ENCODE measurements at regions not wholly inside any gene's neighbourhood (a gene's known extent, or its start where the extent isn't known, plus 50 kb on each side); places are given as distances from the start of the nearest gene placed in this dataset.

DNA sequence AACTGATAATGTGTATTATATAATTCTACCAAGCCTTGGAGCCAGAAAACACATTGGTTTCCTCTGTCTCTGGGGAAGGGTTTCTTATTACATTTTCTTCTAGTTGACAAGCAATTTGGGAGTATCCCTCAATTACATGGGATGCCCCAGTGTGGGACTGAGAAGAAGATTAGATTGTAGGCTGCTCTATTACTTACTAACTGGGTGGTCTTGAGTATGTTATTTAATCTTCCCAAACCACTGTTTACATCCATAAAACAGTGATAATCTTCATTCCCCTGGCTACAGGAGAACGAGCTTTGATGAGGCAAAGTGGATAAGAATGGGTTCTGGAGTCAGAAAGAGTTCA, 105.8 kb downstream of the TSEN15 start:
- Histone ChIP-seq H3K36me3 (ENCODE audit: control insufficient read depth, insufficient read depth, low read length) (no peaks in the 10 kb centered on the region), H3K9me3 (ENCODE audit: control insufficient read depth, insufficient read depth, low read depth, low read length) (no peaks in the 10 kb centered on the region), H3K27me3 (ENCODE audit: control insufficient read depth, insufficient read depth, low read length) (no peaks in the 10 kb centered on the region), H3K4me3 (replicated peaks in 1 of 4; ENCODE audit: control extremely low read depth in 1 of 4, insufficient read depth in 1 of 4, low read depth in 3 of 4, low read length in 4 of 4) (no peak overlapping the region), H2AFZ (ENCODE audit: low read length) (no peak overlapping the region), H4K20me1 (ENCODE audit: control insufficient read depth, extremely low read depth, insufficient read depth, low read length) (no peaks in the 10 kb centered on the region), H3K79me2 (ENCODE audit: control insufficient read depth, insufficient read depth, low read length) (no peaks in the 10 kb centered on the region), H3K27ac (ENCODE audit: insufficient read depth, low read length) (no peak overlapping the region), H3K9ac (ENCODE audit: insufficient read depth, low read length) (no peak overlapping the region), H3K4me2 (ENCODE audit: extremely low read depth, insufficient read depth, low read length) (no peak overlapping the region), H3K4me1 (ENCODE audit: control insufficient read depth, extremely low read depth, insufficient read depth, low read length) (peaks cover 18% of the 10 kb centered on the region)
- DNase-seq (ENCODE audit: low read depth in 2 of 2), result no peak
- TF ChIP-seq EZH2 (IDR thresholded peaks at IDR 0.05; ENCODE audit: low read length, missing control alignments), result no peak
- TF ChIP-seq, protein P1, sequence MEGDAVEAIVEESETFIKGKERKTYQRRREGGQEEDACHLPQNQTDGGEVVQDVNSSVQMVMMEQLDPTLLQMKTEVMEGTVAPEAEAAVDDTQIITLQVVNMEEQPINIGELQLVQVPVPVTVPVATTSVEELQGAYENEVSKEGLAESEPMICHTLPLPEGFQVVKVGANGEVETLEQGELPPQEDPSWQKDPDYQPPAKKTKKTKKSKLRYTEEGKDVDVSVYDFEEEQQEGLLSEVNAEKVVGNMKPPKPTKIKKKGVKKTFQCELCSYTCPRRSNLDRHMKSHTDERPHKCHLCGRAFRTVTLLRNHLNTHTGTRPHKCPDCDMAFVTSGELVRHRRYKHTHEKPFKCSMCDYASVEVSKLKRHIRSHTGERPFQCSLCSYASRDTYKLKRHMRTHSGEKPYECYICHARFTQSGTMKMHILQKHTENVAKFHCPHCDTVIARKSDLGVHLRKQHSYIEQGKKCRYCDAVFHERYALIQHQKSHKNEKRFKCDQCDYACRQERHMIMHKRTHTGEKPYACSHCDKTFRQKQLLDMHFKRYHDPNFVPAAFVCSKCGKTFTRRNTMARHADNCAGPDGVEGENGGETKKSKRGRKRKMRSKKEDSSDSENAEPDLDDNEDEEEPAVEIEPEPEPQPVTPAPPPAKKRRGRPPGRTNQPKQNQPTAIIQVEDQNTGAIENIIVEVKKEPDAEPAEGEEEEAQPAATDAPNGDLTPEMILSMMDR (conservative IDR thresholded peaks at IDR 0.05 in 1 of 2, IDR thresholded peaks at IDR 0.05 in 1 of 2; ENCODE audit: low read depth in 1 of 2, low read length in 2 of 2), result no peak

DNA sequence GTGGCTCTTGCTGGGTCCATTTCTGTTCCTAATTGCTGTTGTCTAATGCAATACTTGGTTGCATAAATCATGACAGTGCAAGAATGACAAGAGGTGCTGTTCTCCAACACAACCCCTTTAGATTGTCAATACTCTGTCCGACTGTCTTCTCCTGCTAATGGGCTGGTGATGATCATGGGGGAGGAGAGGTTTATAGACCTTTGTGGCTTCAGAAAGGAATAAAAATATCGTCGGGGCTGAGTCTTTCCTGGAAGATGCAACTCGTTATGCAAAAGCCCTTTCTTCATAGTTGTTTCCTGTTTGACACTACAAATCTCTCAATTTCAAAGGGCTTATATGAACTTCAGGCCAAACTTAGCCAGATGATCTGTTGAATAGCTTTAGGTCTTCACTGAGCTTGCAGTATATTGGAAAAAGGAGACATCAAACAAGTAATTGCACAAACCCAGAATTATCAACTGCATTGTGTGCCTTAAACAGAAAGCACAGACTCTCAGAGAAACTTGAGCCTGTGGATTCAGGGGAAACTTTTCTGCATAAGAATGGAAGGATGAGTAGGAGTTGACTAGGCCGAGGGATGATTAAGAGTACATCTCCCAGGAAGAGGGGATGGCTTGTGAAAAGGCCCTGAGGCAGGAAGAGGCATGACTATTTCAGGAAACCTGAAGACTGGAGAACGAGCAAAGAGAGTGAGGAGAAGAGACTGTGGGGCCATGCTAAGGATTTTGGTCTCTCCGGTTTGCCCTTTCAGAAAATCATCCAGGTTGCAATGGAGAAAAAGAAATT, 107.6 kb downstream of the TSEN15 start:
- no peak overlapping the region for H2AFZ ChIP-seq (ENCODE audit: low read length)
- H3K4me3 ChIP-seq (replicated peaks in 1 of 4; ENCODE audit: control extremely low read depth in 1 of 4, insufficient read depth in 1 of 4, low read depth in 3 of 4, low read length in 4 of 4), result no peak overlapping the region
- H3K4me2 ChIP-seq (ENCODE audit: extremely low read depth, insufficient read depth, low read length), result no peak overlapping the region
- no peak overlapping the region for H3K27ac ChIP-seq (ENCODE audit: insufficient read depth, low read length)
- H3K9ac ChIP-seq (ENCODE audit: insufficient read depth, low read length), result no peak overlapping the region
- H3K4me1 ChIP-seq (ENCODE audit: control insufficient read depth, extremely low read depth, insufficient read depth, low read length), result peaks cover 15% of the 10 kb centered on the region
- TF ChIP-seq, protein P1 (conservative IDR thresholded peaks at IDR 0.05 in 1 of 2, IDR thresholded peaks at IDR 0.05 in 1 of 2; ENCODE audit: low read depth in 1 of 2, low read length in 2 of 2), result no peak
- TF ChIP-seq EZH2 (IDR thresholded peaks at IDR 0.05; ENCODE audit: low read length, missing control alignments), result no peak
- H3K9me3 ChIP-seq (ENCODE audit: control insufficient read depth, insufficient read depth, low read depth, low read length), result no peaks in the 10 kb centered on the region
- no peak for DNase-seq (ENCODE audit: low read depth in 2 of 2)
- no peaks in the 10 kb centered on the region for H3K79me2 ChIP-seq (ENCODE audit: control insufficient read depth, insufficient read depth, low read length)
- no peaks in the 10 kb centered on the region for H3K36me3 ChIP-seq (ENCODE audit: control insufficient read depth, insufficient read depth, low read length)
- H4K20me1 ChIP-seq (ENCODE audit: control insufficient read depth, extremely low read depth, insufficient read depth, low read length), result no peaks in the 10 kb centered on the region
- no peaks in the 10 kb centered on the region for H3K27me3 ChIP-seq (ENCODE audit: control insufficient read depth, insufficient read depth, low read length)

DNA sequence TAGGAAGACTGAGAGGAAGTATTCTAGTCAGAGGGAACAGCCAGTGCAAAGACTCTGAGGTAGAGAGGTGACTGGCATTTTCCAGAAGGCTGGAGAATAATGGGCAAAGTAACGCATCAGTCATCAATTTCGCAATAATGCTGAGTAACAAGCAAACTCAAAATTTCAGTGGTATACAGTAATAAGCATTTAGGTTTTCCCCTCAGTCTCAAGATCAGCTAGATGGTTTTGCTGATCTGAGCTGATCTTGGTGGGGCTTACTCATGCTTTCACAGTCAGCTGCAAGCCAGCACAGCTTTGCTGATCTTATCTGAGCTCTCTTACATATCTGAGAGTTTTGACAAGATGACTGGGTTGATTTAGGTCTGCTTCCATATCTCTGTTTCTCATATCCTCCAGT, 108.7 kb downstream of the TSEN15 start:
- Histone ChIP-seq H3K36me3 (ENCODE audit: control insufficient read depth, insufficient read depth, low read length) (no peaks in the 10 kb centered on the region), H3K27me3 (ENCODE audit: control insufficient read depth, insufficient read depth, low read length) (no peaks in the 10 kb centered on the region), H3K4me3 (replicated peaks in 1 of 4; ENCODE audit: control extremely low read depth in 1 of 4, insufficient read depth in 1 of 4, low read depth in 3 of 4, low read length in 4 of 4) (no peak overlapping the region), H4K20me1 (ENCODE audit: control insufficient read depth, extremely low read depth, insufficient read depth, low read length) (no peaks in the 10 kb centered on the region), H3K27ac (ENCODE audit: insufficient read depth, low read length) (peak overlapping the region; percentile 56), H3K9ac (ENCODE audit: insufficient read depth, low read length) (no peak overlapping the region), H3K79me2 (ENCODE audit: control insufficient read depth, insufficient read depth, low read length) (no peaks in the 10 kb centered on the region), H3K4me1 (ENCODE audit: control insufficient read depth, extremely low read depth, insufficient read depth, low read length) (peaks cover 21% of the 10 kb centered on the region), H3K4me2 (ENCODE audit: extremely low read depth, insufficient read depth, low read length) (no peak overlapping the region), H3K9me3 (ENCODE audit: control insufficient read depth, insufficient read depth, low read depth, low read length) (no peaks in the 10 kb centered on the region), H2AFZ (ENCODE audit: low read length) (no peak overlapping the region)
- TF ChIP-seq, protein P1 (conservative IDR thresholded peaks at IDR 0.05 in 1 of 2, IDR thresholded peaks at IDR 0.05 in 1 of 2; ENCODE audit: low read depth in 1 of 2, low read length in 2 of 2), result no peak
- TF ChIP-seq EZH2 (IDR thresholded peaks at IDR 0.05; ENCODE audit: low read length, missing control alignments), result no peak
- DNase-seq (ENCODE audit: low read depth in 2 of 2), result peak; percentile 57 to 86

Data from fibroblast of lung (primary cell).